HG02981 (cell line): ENCODE measurements at regions not wholly inside any gene's neighbourhood (a gene's known extent, or its start where the extent isn't known, plus 50 kb on each side); places are given as distances from the start of the nearest gene placed in this dataset.

Source experiments
- ATAC-seq: cut with Tn5 transposase; IDR thresholded peaks from one replicate; pipeline ENCODE4 v1.9.1; 2021; ENCODE audit warnings: mild to moderate bottlenecking, moderate library complexity; ENCODE audit not compliant: unreplicated experiment

DNA sequence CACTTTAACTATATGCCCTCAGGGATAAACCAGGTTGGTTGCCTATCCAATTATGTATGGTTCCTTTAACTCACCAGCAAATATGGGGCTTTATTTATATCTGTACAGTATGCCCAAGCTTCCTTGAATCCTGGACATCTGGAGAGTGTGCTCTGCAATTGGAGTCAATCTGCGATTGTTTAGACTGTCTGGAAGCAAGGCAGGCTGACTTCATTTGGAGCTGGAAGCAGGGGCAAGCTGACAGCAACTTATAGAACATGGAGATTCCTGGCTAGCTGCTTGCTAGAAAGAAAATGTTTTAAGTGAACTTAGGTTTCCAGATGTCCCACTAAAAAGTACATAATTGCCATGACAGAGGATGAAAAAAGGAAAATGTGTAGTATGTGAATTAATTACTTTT is 63.7 kb upstream of the TPRG1 start:
- ATAC-seq, result no peak

DNA sequence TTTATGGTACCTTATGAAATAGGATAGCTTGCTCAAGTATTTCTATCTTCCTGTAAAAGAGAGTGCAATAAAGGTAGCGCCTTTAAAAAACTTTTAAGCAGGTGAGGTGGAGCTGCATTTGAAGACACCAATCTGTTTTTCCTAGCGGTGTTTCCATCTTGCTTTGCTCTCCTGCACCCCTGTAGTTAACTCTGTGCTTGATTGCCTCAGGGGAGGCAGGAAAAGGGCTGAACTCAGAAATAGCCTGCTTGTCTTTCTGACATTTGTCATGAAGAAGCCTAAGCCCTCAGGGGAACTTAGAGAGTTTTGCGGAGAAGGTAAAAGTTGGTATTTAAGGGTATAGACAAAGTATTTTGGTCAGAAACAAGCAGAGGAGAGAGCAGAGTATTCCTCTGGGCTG is 63.0 kb upstream of the TPRG1 start:
- no peak for ATAC-seq

- no peak for ATAC-seq
These were observed 62.6 kb upstream of the TPRG1 start for GRCh38 chr3:189109145-189109544.

DNA sequence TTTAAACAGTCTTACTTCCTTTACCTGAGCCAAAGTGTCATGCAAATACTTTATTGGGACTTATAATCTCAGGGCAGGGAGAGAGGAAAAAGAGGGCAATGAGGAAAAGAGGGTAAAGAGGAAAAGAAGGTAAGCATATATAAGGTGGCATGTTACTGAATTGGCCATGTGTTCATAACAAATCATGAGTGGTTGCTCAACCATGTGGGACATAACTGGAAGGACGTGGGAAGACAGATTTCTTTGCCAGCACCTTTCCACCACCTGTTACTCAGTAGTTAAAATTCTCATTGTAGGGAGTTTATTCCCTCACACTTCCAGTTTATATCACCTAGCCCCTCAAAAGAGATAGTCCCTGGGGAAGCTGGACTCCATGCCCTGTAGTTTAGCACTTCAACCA is 54.7 kb upstream of the TPRG1 start:
- ATAC-seq, result no peak

- no peak for ATAC-seq
These were observed 52.9 kb upstream of the TPRG1 start for GRCh38 chr3:189118896-189119295.

GRCh38 chr3:189119950-189120349 is 51.8 kb upstream of the TPRG1 start:
- ATAC-seq, result no peak

GRCh38 chr3:189121092-189121491 is 50.7 kb upstream of the TPRG1 start:
- ATAC-seq, result no peak
